Osteoblast (primary cell): ENCODE measurements at regions not wholly inside any gene's neighbourhood (a gene's known extent, or its start where the extent isn't known, plus 50 kb on each side); places are given as distances from the start of the nearest gene placed in this dataset.

Experiments
- DNase-seq: peaks from one replicate; pipeline ENCODE4 v3.0.0; 2011; ENCODE audit warnings: low spot score, mixed read lengths; ENCODE audit not compliant: insufficient read length; ENCODE audit errors: missing footprints
- H2AFZ ChIP-seq: 2 replicates; pipeline ENCODE4 v1.6.0; 2011; ENCODE audit warnings: mild to moderate bottlenecking, low read length
- H3K27ac ChIP-seq: 2 replicates; pipeline ENCODE4 v1.5.1; 2011; ENCODE audit warnings: mild to moderate bottlenecking, low read depth, low read length, moderate library complexity
- H3K27me3 ChIP-seq: 2 replicates; pipeline ENCODE4 v1.6.0; 2012; ENCODE audit warnings: mild to moderate bottlenecking, control low read depth, inconsistent platforms, low read length, moderate library complexity; ENCODE audit not compliant: insufficient read depth
- H3K36me3 ChIP-seq: 2 replicates; pipeline ENCODE4 v1.5.1; 2011; ENCODE audit warnings: mild to moderate bottlenecking, low read length, control low read depth, moderate library complexity; ENCODE audit not compliant: insufficient read depth
- H3K4me1 ChIP-seq: 2 replicates; pipeline ENCODE4 v1.5.1; 2011; ENCODE audit warnings: mild to moderate bottlenecking, low read length, control low read depth, moderate library complexity; ENCODE audit not compliant: insufficient read depth
- H3K4me2 ChIP-seq: 2 replicates; pipeline ENCODE4 v1.6.0; 2011; ENCODE audit warnings: mild to moderate bottlenecking, low read length; ENCODE audit not compliant: insufficient read depth
- H3K4me3 ChIP-seq: fragments of 200-600 bp; sonication (generic); 3 replicates; pipeline ENCODE4 v1.5.1; 2012; ENCODE audit warnings: mild to moderate bottlenecking, low read length, inconsistent platforms; ENCODE audit not compliant: insufficient read depth
- H3K79me2 ChIP-seq: 2 replicates; pipeline ENCODE4 v1.6.0; 2012; ENCODE audit warnings: mild to moderate bottlenecking, low read length, control low read depth, inconsistent platforms; ENCODE audit not compliant: insufficient read depth
- H3K9me3 ChIP-seq: 2 replicates; pipeline ENCODE4 v1.5.1; 2011; ENCODE audit warnings: low read depth, low read length, control low read depth
- H4K20me1 ChIP-seq: 2 replicates; pipeline ENCODE4 v1.6.0; 2012; ENCODE audit warnings: mild to moderate bottlenecking, low read length, control low read depth; ENCODE audit not compliant: insufficient read depth
- CTCF ChIP-seq: IDR thresholded peaks from 2 replicates; pipeline ENCODE4 v1.5.1; 2011; ENCODE audit warnings: mild to moderate bottlenecking, low read depth, low read length, moderate library complexity; ENCODE audit errors: extremely low read depth

GRCh38 chr16:54750249-54750648 lies 180.4 kb upstream of the IRX5 start:
- TF ChIP-seq CTCF = no peak
- Histone ChIP-seq H3K9me3 (no peaks in the 10 kb centered on the region), H3K4me1 (no peaks in the 10 kb centered on the region), H3K4me2 (no peak overlapping the region), H3K79me2 (no peaks in the 10 kb centered on the region), H3K36me3 (no peaks in the 10 kb centered on the region), H3K27me3 (peaks cover 18% of the 10 kb centered on the region), H3K4me3 (no peak overlapping the region), H2AFZ (no peak overlapping the region), H3K27ac (no peak overlapping the region), H4K20me1 (no peaks in the 10 kb centered on the region)
- no peak for DNase-seq

DNA sequence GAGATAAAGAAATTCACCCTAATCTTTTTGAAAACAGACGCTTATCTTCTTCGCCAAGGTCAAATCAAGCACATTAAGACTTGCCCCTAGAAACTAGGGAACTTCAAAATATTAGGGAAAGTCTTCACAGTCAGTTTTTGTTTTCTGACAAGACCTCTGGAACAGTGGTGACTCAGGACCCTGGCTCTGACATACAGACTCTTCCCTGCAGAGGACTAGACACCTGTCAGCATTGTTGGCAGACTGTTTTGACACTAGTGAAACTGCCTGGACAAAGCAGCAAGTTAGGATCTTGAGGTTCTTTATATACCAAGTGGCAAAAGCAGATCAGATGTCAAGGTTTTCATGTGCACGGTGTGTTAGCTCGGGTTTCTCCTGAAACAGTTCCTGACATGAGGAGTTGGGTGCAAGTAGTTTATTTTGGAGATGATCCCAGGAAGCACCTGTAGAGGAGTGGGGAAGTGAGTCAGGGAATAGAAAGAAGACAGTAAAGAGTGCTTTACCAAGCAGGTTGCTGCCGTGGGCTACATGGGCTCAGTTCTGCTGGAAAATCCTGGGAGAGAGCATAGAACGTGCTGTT lies 182.0 kb upstream of the IRX5 start:
- no peaks in the 10 kb centered on the region for H3K4me1 ChIP-seq

DNA sequence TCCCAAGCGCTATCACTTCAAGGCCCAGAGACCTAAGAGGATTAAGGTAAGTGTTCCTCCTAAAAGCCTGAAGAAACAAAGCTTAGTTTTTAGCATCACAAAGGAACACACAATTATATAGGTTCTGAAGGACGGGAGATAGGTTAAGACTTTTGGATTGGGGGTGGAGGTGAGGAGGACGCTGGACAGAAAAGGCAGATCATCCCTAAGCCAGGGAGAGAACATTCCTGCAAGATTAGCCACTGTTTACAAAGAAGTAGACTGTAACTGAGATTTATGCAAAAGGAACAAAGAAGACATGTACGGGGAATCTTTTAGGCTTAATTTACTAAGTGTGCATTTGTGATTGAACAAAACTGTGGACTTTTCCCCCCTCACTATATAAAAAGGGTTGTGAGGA lies 184.1 kb upstream of the IRX5 start:
- H3K4me1 ChIP-seq = no peaks in the 10 kb centered on the region
- no peak for TF ChIP-seq CTCF
- H3K36me3 ChIP-seq = no peaks in the 10 kb centered on the region
- no peaks in the 10 kb centered on the region for H3K79me2 ChIP-seq
- H4K20me1 ChIP-seq = no peaks in the 10 kb centered on the region
- H2AFZ ChIP-seq = no peak overlapping the region
- H3K27me3 ChIP-seq = peaks cover 11% of the 10 kb centered on the region
- no peaks in the 10 kb centered on the region for H3K9me3 ChIP-seq
- H3K27ac ChIP-seq = no peak overlapping the region
- no peak overlapping the region for H3K4me3 ChIP-seq
- DNase-seq = no peak
- H3K4me2 ChIP-seq = no peak overlapping the region

More for the DNA sequence above, 182.0 kb upstream of the IRX5 start:
- H3K27me3 ChIP-seq = peaks cover 11% of the 10 kb centered on the region
- H3K9me3 ChIP-seq = no peaks in the 10 kb centered on the region
- no peak for DNase-seq
- no peak overlapping the region for H3K4me3 ChIP-seq
- TF ChIP-seq CTCF = no peak
- H3K79me2 ChIP-seq = no peaks in the 10 kb centered on the region
- no peaks in the 10 kb centered on the region for H4K20me1 ChIP-seq
- no peaks in the 10 kb centered on the region for H3K36me3 ChIP-seq
- no peak overlapping the region for H3K4me2 ChIP-seq
- H2AFZ ChIP-seq = no peak overlapping the region
- no peak overlapping the region for H3K27ac ChIP-seq

DNA sequence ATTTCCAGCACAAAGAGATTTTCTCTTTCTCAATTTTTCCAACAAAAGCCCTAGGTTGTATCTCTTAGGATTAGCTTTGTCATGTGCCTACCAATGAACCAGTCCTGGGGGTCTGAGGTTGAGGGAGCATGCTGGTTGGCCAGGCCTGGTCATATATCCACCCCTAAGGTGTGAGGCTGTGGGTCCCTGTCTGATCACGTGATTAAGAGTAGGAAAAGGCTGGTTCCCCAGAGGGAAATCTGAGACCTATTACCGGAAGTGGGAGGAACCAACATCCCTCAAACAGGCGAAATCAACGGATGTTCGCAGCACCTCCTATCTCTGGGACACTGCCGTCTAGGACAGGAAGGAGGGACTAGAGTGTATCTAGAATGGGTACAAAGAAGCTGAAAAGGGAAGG lies 185.7 kb upstream of the IRX5 start:
- no peak overlapping the region for H3K4me3 ChIP-seq

More for the DNA sequence above, 185.7 kb upstream of the IRX5 start:
- no peaks in the 10 kb centered on the region for H3K79me2 ChIP-seq
- H3K9me3 ChIP-seq = no peaks in the 10 kb centered on the region
- H3K27me3 ChIP-seq = peaks cover 11% of the 10 kb centered on the region
- H3K4me1 ChIP-seq = no peaks in the 10 kb centered on the region
- no peaks in the 10 kb centered on the region for H4K20me1 ChIP-seq
- TF ChIP-seq CTCF = no peak
- H3K27ac ChIP-seq = no peak overlapping the region
- no peaks in the 10 kb centered on the region for H3K36me3 ChIP-seq
- no peak overlapping the region for H3K4me2 ChIP-seq
- H2AFZ ChIP-seq = no peak overlapping the region
- no peak for DNase-seq
